ENCODE measurements at regions not wholly inside any gene's neighbourhood (a gene's known extent, or its start where the extent isn't known, plus 50 kb on each side); places are given as distances from the start of the nearest gene placed in this dataset.

DNA sequence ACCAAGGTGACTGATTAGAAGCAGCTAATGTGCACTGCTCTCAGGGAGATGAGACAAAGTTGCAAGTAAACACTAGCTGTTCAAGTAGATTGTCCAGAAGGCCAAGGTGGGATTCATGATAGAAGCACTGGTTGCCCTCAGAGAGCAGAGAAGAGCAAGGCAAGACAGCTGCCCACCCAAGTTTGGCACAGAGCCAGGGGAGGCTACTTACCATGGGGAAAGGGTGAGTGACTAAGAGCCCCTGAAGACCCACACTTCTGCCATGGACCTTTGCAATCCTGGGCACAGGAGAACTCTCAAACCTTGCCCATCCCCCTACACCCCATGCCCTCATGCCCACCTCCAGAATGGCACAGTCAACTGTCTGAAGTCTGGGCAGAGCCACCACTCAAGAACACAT, 68.3 kb downstream of the SPIN4 start:
- no peak overlapping the region for H2BK15ac ChIP-seq (ENCODE audit: low read length)
- H3K56ac ChIP-seq (replicated peaks; ENCODE audit: insufficient read length, low read depth, low read length), result no peak overlapping the region
- H3K18ac ChIP-seq (ENCODE audit: extremely low read depth, low read length), result no peak overlapping the region
- H2BK5ac ChIP-seq (ENCODE audit: low read depth, low read length), result no peak overlapping the region
- no peaks in the 10 kb centered on the region for H3K4me1 ChIP-seq (replicated peaks in 1 of 4; ENCODE audit: control insufficient read depth in 3 of 4, insufficient read depth in 4 of 4, low read length in 3 of 4)
- no peak overlapping the region for H3K27ac ChIP-seq (ENCODE audit: low read depth, low read length)
- H3K9me3 ChIP-seq (ENCODE audit: insufficient read depth in 2 of 2, low read depth in 1 of 2, low read length in 1 of 2), result no peaks in the 10 kb centered on the region
- no peak overlapping the region for H2BK12ac ChIP-seq (ENCODE audit: low read depth, low read length)
- H3K79me2 ChIP-seq (ENCODE audit: control insufficient read depth in 1 of 2, insufficient read depth in 2 of 2, low read length in 2 of 2), result no peaks in the 10 kb centered on the region
- no peaks in the 10 kb centered on the region for H3K27me3 ChIP-seq (replicated peaks in 1 of 4; ENCODE audit: control insufficient read depth in 3 of 4, extremely low read depth in 1 of 4, insufficient read depth in 3 of 4, low read length in 3 of 4)
- no peak overlapping the region for H3K23ac ChIP-seq (ENCODE audit: insufficient read length)
- H3K23me2 ChIP-seq (ENCODE audit: low read depth, low read length), result no peaks in the 10 kb centered on the region
- no peaks in the 10 kb centered on the region for H3K36me3 ChIP-seq (ENCODE audit: control insufficient read depth in 2 of 4, insufficient read depth in 4 of 4, low read length in 3 of 4)
- no peak for FAIRE-seq
- no peak overlapping the region for H4K5ac ChIP-seq (ENCODE audit: insufficient read length, low read depth, low read length)
- H3K79me1 ChIP-seq (ENCODE audit: low read depth, low read length), result no peaks in the 10 kb centered on the region
- no peaks in the 10 kb centered on the region for H4K20me1 ChIP-seq (replicated peaks in 1 of 2; ENCODE audit: control insufficient read depth in 1 of 2, insufficient read depth in 2 of 2, low read length in 2 of 2)
- ChIA-PET POLR2A (ENCODE audit: partially characterized antibody) (no interaction called here), CTCF (ENCODE audit: partially characterized antibody) (interaction anchor here (1.1 kb wide), 1 partner anchor 224 kb away, joined by 3 read pairs; no protein-coding TSS in a partner anchor)
- TF ChIP-seq SP2 (IDR thresholded peaks at IDR 0.05; ENCODE audit: low read length) (no peak), CEBPB (IDR thresholded peaks at IDR 0.05; ENCODE audit: low read depth, low read length) (no peak), SIN3A (conservative IDR thresholded peaks at IDR 0.05 in 1 of 2, IDR thresholded peaks at IDR 0.05 in 1 of 2; ENCODE audit: low read depth in 1 of 2, low read length in 2 of 2) (no peak), SP4 (IDR thresholded peaks at IDR 0.05; ENCODE audit: low read length) (no peak), POU5F1 (IDR thresholded peaks at IDR 0.05; ENCODE audit: low read depth, low read length) (no peak)
- no peak overlapping the region for H2BK20ac ChIP-seq (ENCODE audit: low read length)
- H2AK5ac ChIP-seq (ENCODE audit: low read depth, low read length), result no peak overlapping the region
- no peak overlapping the region for H2AFZ ChIP-seq (ENCODE audit: low read length)
- no peak for DNase-seq (ENCODE audit: low read depth in 1 of 2, low spot score in 2 of 2)
- no peak overlapping the region for H3K4ac ChIP-seq (replicated peaks; ENCODE audit: insufficient read length, low read depth, low read length)
- H4K8ac ChIP-seq (ENCODE audit: extremely low read depth, insufficient read depth, low read length), result no peak overlapping the region
- H3K4me3 ChIP-seq (ENCODE audit: extremely low read depth in 1 of 4, insufficient read depth in 2 of 4, low read depth in 3 of 4, low read length in 4 of 4), result no peak overlapping the region
- no peak overlapping the region for H3K14ac ChIP-seq (ENCODE audit: insufficient read length)
- no peak overlapping the region for H3K9ac ChIP-seq (replicated peaks in 1 of 4; ENCODE audit: extremely low read depth in 1 of 4, low read depth in 3 of 4, low read length in 3 of 4)
- H2BK120ac ChIP-seq (replicated peaks; ENCODE audit: low read depth, low read length), result no peak overlapping the region
- H4K91ac ChIP-seq (replicated peaks; ENCODE audit: insufficient read length, low read length), result no peak overlapping the region
- H3K4me2 ChIP-seq (ENCODE audit: insufficient read depth in 1 of 2, low read depth in 2 of 2, low read length in 2 of 2), result no peak overlapping the region

All from H1 (cell line).